ENCODE measurements at regions not wholly inside any gene's neighbourhood (a gene's known extent, or its start where the extent isn't known, plus 50 kb on each side); places are given as distances from the start of the nearest gene placed in this dataset.

DNA sequence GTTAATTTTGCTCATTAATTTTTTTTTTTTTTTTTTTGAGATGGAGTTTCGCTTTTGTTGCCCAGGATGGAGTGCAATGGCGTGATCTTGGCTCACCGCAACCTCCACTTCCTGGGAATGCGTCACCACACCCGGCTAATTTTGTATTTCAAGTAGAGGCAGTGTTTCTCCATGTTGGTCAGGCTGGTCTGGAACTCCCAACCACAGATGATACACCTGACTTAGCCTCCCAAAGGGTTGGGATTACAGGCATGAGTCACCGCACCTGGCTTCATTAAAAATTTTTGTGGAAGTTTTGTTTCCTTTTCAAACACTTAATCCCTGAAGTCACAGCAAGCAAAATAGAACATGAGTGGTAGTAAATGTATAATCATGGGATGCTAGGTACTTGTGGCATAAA is 857.2 kb upstream of the PHF14 start:
- Histone ChIP-seq H3K36me3 (no peaks in the 10 kb centered on the region), H3K4me3 (no peak overlapping the region), H3K4me1 (peaks cover 0 to 3% (median under 1%) of the 10 kb centered on the region in 4 donors), H3K9me3 (no peaks in the 10 kb centered on the region), H3K27ac (no peak overlapping the region), H3K27me3 (no peaks in the 10 kb centered on the region)
- TF ChIP-seq, protein P1, sequence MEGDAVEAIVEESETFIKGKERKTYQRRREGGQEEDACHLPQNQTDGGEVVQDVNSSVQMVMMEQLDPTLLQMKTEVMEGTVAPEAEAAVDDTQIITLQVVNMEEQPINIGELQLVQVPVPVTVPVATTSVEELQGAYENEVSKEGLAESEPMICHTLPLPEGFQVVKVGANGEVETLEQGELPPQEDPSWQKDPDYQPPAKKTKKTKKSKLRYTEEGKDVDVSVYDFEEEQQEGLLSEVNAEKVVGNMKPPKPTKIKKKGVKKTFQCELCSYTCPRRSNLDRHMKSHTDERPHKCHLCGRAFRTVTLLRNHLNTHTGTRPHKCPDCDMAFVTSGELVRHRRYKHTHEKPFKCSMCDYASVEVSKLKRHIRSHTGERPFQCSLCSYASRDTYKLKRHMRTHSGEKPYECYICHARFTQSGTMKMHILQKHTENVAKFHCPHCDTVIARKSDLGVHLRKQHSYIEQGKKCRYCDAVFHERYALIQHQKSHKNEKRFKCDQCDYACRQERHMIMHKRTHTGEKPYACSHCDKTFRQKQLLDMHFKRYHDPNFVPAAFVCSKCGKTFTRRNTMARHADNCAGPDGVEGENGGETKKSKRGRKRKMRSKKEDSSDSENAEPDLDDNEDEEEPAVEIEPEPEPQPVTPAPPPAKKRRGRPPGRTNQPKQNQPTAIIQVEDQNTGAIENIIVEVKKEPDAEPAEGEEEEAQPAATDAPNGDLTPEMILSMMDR (IDR thresholded peaks at IDR 0.05): no peak
- no peak for DNase-seq
- intact Hi-C loops (cut with DNase I; ENCODE audit: low total_unique reads): no loop called here

DNA sequence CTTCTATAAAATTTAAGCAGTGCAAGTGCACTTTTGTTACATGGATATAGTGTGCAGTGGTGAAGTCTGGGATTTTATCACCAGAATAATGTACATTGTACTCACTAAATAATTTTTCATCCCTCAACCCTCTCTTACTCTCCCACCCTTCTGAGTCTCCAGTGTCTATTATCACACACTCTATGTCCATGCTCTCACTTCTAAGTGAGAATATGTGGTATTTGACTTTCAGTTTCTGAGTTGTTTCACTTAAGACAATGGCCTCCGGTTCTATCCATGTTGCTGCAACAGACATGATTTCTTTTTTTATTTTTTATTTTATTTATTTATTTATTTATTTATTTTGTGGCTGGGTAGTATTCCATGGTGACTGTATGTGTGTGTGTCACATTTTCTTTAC is 855.9 kb upstream of the PHF14 start:
- TF ChIP-seq, protein P1 (IDR thresholded peaks at IDR 0.05): no peak
- intact Hi-C loops (cut with DNase I; ENCODE audit: low total_unique reads): no loop called here
- Histone ChIP-seq H3K9me3 (no peaks in the 10 kb centered on the region), H3K36me3 (no peaks in the 10 kb centered on the region), H3K4me1 (peaks cover 0 to 16% (median 7%) of the 10 kb centered on the region in 4 donors), H3K27ac (no peak overlapping the region), H3K27me3 (no peaks in the 10 kb centered on the region), H3K4me3 (no peak overlapping the region)
- no peak for DNase-seq

DNA sequence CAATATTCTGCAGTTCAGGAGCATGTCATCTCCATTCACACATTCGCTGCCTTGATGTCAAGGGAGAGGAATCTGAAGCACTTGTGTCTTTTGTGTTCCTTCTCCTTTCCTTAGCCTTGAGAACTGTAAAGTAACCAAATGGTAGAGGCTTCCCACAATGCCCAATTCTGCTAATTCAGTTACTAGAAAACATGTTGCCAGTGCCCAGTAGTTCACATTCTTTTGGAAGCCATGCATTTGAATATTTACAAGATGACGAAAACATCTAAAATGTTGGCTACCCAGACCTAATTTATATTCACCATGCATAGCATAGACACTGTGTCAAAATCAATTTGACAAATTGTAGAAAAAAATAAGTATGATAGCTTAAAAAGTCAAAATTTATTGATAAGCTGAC is 852.7 kb upstream of the PHF14 start:
- DNase-seq: no peak
- H3K27ac ChIP-seq: no peak overlapping the region
- intact Hi-C loops (cut with DNase I; ENCODE audit: low total_unique reads): no loop called here

DNA sequence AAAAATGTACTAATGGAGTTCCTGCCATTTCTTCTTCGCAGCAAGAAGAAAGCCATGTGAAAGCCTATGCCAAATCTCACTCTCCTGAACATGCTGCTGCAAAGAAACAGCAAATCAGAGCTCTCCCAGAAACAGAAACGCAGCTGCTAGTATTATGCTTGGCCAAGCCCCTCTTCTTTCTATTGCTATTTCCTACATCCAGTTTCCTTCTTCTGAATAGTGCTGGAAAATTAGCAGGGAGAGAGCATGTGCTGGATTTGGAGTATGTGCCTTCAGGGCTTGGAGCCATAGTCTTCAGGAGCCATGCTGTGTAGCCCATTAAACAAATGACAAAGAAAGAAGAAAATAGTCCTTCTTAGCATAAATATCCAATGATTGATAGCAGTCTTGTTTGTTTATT is 852.0 kb upstream of the PHF14 start:
- peaks cover 0 to 18% (median 8%) of the 10 kb centered on the region in 4 donors for H3K4me1 ChIP-seq
- TF ChIP-seq, protein P1 (IDR thresholded peaks at IDR 0.05): no peak
- H3K27me3 ChIP-seq: no peaks in the 10 kb centered on the region
- H3K27ac ChIP-seq: no peak overlapping the region
- intact Hi-C loops (cut with DNase I; ENCODE audit: low total_unique reads): no loop called here
- H3K4me3 ChIP-seq: no peak overlapping the region
- H3K9me3 ChIP-seq: no peaks in the 10 kb centered on the region
- DNase-seq: no peak
- H3K36me3 ChIP-seq: no peaks in the 10 kb centered on the region

More for the DNA sequence above, 852.7 kb upstream of the PHF14 start:
- no peaks in the 10 kb centered on the region for H3K9me3 ChIP-seq
- H3K27me3 ChIP-seq: no peaks in the 10 kb centered on the region
- H3K4me1 ChIP-seq: peaks cover 0 to 18% (median 8%) of the 10 kb centered on the region in 4 donors
- H3K36me3 ChIP-seq: no peaks in the 10 kb centered on the region
- H3K4me3 ChIP-seq: no peak overlapping the region
- TF ChIP-seq, protein P1 (IDR thresholded peaks at IDR 0.05): no peak

DNA sequence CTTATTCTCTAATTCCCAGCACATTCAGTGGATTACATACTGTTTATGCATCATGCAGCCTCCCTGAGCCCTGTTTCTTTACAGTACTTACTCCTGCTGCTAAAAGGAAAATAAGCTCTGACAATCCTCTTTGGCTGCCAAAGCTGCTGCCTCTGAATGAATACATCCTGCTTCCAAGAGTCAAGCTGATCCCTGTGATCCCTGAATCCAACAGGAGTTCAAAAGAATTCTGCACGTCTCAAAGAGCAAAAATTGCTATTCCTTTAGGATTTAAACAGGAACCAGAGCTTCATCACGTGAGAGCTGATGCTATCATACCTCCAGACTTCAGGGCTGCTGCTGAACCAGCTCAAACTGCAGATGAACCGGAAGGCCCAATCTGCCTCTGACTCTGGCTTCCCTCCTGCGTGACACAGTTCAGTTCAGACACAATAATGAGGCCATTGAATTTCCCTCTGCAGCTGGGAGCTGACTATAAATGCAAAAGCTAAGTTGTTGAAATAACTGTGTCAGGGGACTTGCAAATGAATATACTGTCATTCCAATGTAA is 851.0 kb upstream of the PHF14 start:
- H3K27ac ChIP-seq: no peak overlapping the region
- H3K4me1 ChIP-seq: peaks cover 0 to 18% (median 8%) of the 10 kb centered on the region in 4 donors

More for the DNA sequence above, 851.0 kb upstream of the PHF14 start:
- TF ChIP-seq, protein P1 (IDR thresholded peaks at IDR 0.05): no peak
- Histone ChIP-seq H3K27me3 (no peaks in the 10 kb centered on the region), H3K36me3 (no peaks in the 10 kb centered on the region), H3K9me3 (no peaks in the 10 kb centered on the region), H3K4me3 (no peak overlapping the region)
- intact Hi-C loops (cut with DNase I; ENCODE audit: low total_unique reads): no loop called here
- no peak for DNase-seq

Measured in tibial artery (tissue), 4 donors.